ENCODE measurements at regions not wholly inside any gene's neighbourhood (a gene's known extent, or its start where the extent isn't known, plus 50 kb on each side); places are given as distances from the start of the nearest gene placed in this dataset.

DNA sequence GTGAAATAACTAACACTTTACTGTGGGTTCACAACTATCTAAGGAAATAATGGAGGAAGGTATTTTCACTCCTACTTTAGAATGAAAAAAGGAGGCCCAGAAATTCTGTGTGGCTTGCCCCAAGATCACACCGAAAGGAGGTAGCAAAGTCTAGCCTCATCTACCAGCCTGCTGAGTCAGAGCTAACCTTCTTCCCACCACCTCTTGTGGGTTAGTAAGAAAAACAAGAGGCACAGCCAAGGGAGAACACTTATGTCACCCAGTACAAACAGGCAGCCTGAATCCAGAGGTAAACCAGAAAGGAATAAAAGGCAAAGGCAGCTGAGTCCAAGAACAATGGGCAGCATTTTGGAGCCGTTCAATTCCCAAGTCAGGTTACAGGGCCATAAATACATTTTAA lies 91.9 kb upstream of the RASEF start:
- H3K9me3 ChIP-seq (ENCODE audit: low read length), result no peaks in the 10 kb centered on the region
- H3K79me2 ChIP-seq (ENCODE audit: low read length), result no peaks in the 10 kb centered on the region
- no peaks in the 10 kb centered on the region for H3K9me2 ChIP-seq (replicated peaks; ENCODE audit: low read length)
- no peaks in the 10 kb centered on the region for H3K27me3 ChIP-seq (ENCODE audit: low read length)
- BruUV-seq (replicated peaks), result no TSS peak
- no peak overlapping the region for H3K4me3 ChIP-seq (ENCODE audit: low read length)
- no peaks in the 10 kb centered on the region for H3K36me3 ChIP-seq (ENCODE audit: low read depth, low read length)
- TF ChIP-seq EZH2 (IDR thresholded peaks at IDR 0.05; ENCODE audit: low read length, unreplicated experiment) (no peak), EZH2phosphoT487 (IDR thresholded peaks at IDR 0.05; ENCODE audit: borderline replicate concordance, low read length) (no peak)
- TF ChIP-seq, protein P1, sequence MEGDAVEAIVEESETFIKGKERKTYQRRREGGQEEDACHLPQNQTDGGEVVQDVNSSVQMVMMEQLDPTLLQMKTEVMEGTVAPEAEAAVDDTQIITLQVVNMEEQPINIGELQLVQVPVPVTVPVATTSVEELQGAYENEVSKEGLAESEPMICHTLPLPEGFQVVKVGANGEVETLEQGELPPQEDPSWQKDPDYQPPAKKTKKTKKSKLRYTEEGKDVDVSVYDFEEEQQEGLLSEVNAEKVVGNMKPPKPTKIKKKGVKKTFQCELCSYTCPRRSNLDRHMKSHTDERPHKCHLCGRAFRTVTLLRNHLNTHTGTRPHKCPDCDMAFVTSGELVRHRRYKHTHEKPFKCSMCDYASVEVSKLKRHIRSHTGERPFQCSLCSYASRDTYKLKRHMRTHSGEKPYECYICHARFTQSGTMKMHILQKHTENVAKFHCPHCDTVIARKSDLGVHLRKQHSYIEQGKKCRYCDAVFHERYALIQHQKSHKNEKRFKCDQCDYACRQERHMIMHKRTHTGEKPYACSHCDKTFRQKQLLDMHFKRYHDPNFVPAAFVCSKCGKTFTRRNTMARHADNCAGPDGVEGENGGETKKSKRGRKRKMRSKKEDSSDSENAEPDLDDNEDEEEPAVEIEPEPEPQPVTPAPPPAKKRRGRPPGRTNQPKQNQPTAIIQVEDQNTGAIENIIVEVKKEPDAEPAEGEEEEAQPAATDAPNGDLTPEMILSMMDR (conservative IDR thresholded peaks at IDR 0.05; ENCODE audit: low read depth, low read length), result no peak
- no peaks in the 10 kb centered on the region for H3F3A ChIP-seq (ENCODE audit: low read length, unreplicated experiment)
- ATAC-seq, result no peak
- intact Hi-C loops (cut with micrococcal nuclease), result no loop called here
- peaks cover 14% of the 10 kb centered on the region for H3K4me1 ChIP-seq (ENCODE audit: insufficient read depth, low read length)
- H2AFZ ChIP-seq (ENCODE audit: low read length), result no peak overlapping the region
- H3K27ac ChIP-seq (ENCODE audit: low read length), result peak overlapping the region; percentile 56
- POLR2A ChIA-PET (ENCODE audit: unreplicated experiment), result no interaction called here
- CTCF ChIA-PET, result no interaction called here
- H4K20me1 ChIP-seq (ENCODE audit: low read length), result no peaks in the 10 kb centered on the region
- H3K4me2 ChIP-seq (ENCODE audit: low read length), result no peak overlapping the region
- peak; percentile 36 for DNase-seq
- H3K9ac ChIP-seq (ENCODE audit: low read length), result no peak overlapping the region

DNA sequence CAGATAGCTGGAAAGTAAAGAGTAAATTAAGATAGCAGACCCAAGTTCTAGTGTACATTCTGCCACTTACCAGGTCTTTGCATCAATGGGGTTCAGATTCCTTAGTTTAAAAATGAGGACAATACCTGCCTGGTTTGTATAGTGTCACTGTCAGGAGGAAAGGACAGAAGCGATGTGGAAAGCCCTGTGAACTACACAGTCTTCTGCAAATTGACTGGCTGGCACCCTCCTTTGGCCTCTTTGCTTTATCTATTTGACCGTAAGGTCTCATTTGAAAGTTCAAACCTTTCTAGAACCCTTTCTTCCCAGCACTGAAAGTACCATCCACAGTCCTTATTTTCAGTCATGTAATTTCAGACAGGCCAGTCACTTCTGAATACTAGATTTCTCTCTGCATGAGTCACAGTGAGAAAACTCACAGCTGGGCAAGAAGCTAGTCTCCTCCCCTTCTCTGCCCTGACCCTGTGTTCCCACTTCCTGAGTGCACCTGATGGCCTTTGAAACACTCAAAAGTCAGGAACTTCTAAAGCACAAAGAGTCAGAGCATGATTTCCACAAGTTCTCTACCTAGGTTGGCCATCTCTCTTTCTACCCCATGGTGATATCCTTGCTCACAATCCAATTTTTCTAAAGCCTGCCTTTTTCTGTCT lies 91.3 kb upstream of the RASEF start:
- Histone ChIP-seq H3K4me1 (ENCODE audit: insufficient read depth, low read length) (peaks cover 14% of the 10 kb centered on the region), H3K4me2 (ENCODE audit: low read length) (no peak overlapping the region), H3K4me3 (ENCODE audit: low read length) (no peak overlapping the region), H3K9me3 (ENCODE audit: low read length) (no peaks in the 10 kb centered on the region), H3K9me2 (replicated peaks; ENCODE audit: low read length) (no peaks in the 10 kb centered on the region), H3K9ac (ENCODE audit: low read length) (no peak overlapping the region), H3K27me3 (ENCODE audit: low read length) (no peaks in the 10 kb centered on the region), H3F3A (ENCODE audit: low read length, unreplicated experiment) (no peaks in the 10 kb centered on the region), H4K20me1 (ENCODE audit: low read length) (no peaks in the 10 kb centered on the region), H2AFZ (ENCODE audit: low read length) (0 out of 2 replicates have a peak overlapping the region, but pooled peaks have one; percentile 38), H3K27ac (ENCODE audit: low read length) (peak overlapping the region; percentile 56), H3K79me2 (ENCODE audit: low read length) (no peaks in the 10 kb centered on the region), H3K36me3 (ENCODE audit: low read depth, low read length) (no peaks in the 10 kb centered on the region)
- TF ChIP-seq EZH2phosphoT487 (IDR thresholded peaks at IDR 0.05; ENCODE audit: borderline replicate concordance, low read length), result no peak
- TF ChIP-seq, protein P1 (conservative IDR thresholded peaks at IDR 0.05; ENCODE audit: low read depth, low read length), result no peak
- TF ChIP-seq EZH2 (IDR thresholded peaks at IDR 0.05; ENCODE audit: low read length, unreplicated experiment), result no peak
- ChIA-PET CTCF (no interaction called here), POLR2A (ENCODE audit: unreplicated experiment) (no interaction called here)
- BruUV-seq (replicated peaks), result no TSS peak
- DNase-seq, result peak; percentile 57
- peak; percentile 27; the same call in 1 of the 2 replicates for ATAC-seq
- intact Hi-C loops (cut with micrococcal nuclease), result no loop called here

DNA sequence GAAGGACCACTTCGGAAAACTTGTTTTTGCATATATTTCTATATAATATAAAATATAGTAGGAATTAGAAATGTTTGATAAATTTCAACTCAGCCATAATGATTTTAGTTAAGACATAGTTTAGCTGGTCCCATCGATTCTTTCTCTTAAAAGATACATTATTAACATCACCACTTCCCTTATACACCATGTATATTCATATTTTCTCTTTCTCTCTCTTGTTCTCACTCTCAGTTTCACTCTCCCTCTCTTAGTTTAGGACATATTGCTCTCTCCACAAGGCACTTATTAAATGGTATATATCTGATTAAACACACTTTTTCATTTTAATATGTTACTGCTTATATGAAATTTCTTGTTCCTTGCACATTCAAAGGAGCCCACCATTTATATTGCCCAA lies 90.1 kb upstream of the RASEF start:
- Histone ChIP-seq H2AFZ (ENCODE audit: low read length) (no peak overlapping the region), H3K4me3 (ENCODE audit: low read length) (no peak overlapping the region), H3F3A (ENCODE audit: low read length, unreplicated experiment) (no peaks in the 10 kb centered on the region), H3K4me2 (ENCODE audit: low read length) (no peak overlapping the region), H3K9ac (ENCODE audit: low read length) (no peak overlapping the region), H4K20me1 (ENCODE audit: low read length) (no peaks in the 10 kb centered on the region), H3K9me3 (ENCODE audit: low read length) (no peaks in the 10 kb centered on the region), H3K36me3 (ENCODE audit: low read depth, low read length) (no peaks in the 10 kb centered on the region), H3K4me1 (ENCODE audit: insufficient read depth, low read length) (peaks cover 14% of the 10 kb centered on the region), H3K79me2 (ENCODE audit: low read length) (no peaks in the 10 kb centered on the region), H3K9me2 (replicated peaks; ENCODE audit: low read length) (no peaks in the 10 kb centered on the region), H3K27me3 (ENCODE audit: low read length) (no peaks in the 10 kb centered on the region), H3K27ac (ENCODE audit: low read length) (no peak overlapping the region)
- no peak for TF ChIP-seq EZH2 (IDR thresholded peaks at IDR 0.05; ENCODE audit: low read length, unreplicated experiment)
- TF ChIP-seq, protein P1 (conservative IDR thresholded peaks at IDR 0.05; ENCODE audit: low read depth, low read length), result no peak
- no peak for TF ChIP-seq EZH2phosphoT487 (IDR thresholded peaks at IDR 0.05; ENCODE audit: borderline replicate concordance, low read length)
- BruUV-seq (replicated peaks), result no TSS peak
- ChIA-PET POLR2A (ENCODE audit: unreplicated experiment) (no interaction called here), CTCF (no interaction called here)
- no peak for DNase-seq
- intact Hi-C loops (cut with micrococcal nuclease), result no loop called here
- no peak for ATAC-seq
